ENCODE measurements at regions not wholly inside any gene's neighbourhood (a gene's known extent, or its start where the extent isn't known, plus 50 kb on each side); places are given as distances from the start of the nearest gene placed in this dataset.

- H3K27me3 ChIP-seq (ENCODE audit: low read length): no peaks in the 10 kb centered on the region
- DNase-seq: no peak
- ATAC-seq: no peak
- intact Hi-C loops (cut with micrococcal nuclease): no loop called here
- H3K79me2 ChIP-seq (ENCODE audit: low read length): no peaks in the 10 kb centered on the region
- H3K27ac ChIP-seq (ENCODE audit: low read length): no peak overlapping the region
- H3K36me3 ChIP-seq (ENCODE audit: low read depth, low read length): no peaks in the 10 kb centered on the region
- H3K4me3 ChIP-seq (ENCODE audit: low read length): no peak overlapping the region
- ChIA-PET POLR2A (ENCODE audit: unreplicated experiment) (no interaction called here), CTCF (no interaction called here)
- no peaks in the 10 kb centered on the region for H4K20me1 ChIP-seq (ENCODE audit: low read length)
- H2AFZ ChIP-seq (ENCODE audit: low read length): no peak overlapping the region
- no peak overlapping the region for H3K4me2 ChIP-seq (ENCODE audit: low read length)
- no peaks in the 10 kb centered on the region for H3F3A ChIP-seq (ENCODE audit: low read length, unreplicated experiment)
- no peak overlapping the region for H3K9ac ChIP-seq (ENCODE audit: low read length)
- BruUV-seq (replicated peaks): no TSS peak
- H3K9me2 ChIP-seq (replicated peaks; ENCODE audit: low read length): no peaks in the 10 kb centered on the region
- TF ChIP-seq CTCF (conservative IDR thresholded peaks at IDR 0.05; ENCODE audit: low read depth, low read length) (no peak), EZH2 (IDR thresholded peaks at IDR 0.05; ENCODE audit: low read length, unreplicated experiment) (no peak), EZH2phosphoT487 (IDR thresholded peaks at IDR 0.05; ENCODE audit: borderline replicate concordance, low read length) (no peak)
- H3K9me3 ChIP-seq (ENCODE audit: low read length): no peaks in the 10 kb centered on the region
- H3K4me1 ChIP-seq (ENCODE audit: insufficient read depth, low read length): no peaks in the 10 kb centered on the region
These were observed 194.0 kb upstream of the MGMT start for GRCh38 chr10:129272866-129273650.

GRCh38 chr10:129273860-129274259 lies 193.2 kb upstream of the MGMT start:
- no peak overlapping the region for H3K4me2 ChIP-seq (ENCODE audit: low read length)
- no peaks in the 10 kb centered on the region for H3K9me3 ChIP-seq (ENCODE audit: low read length)
- ATAC-seq (no peak), DNase-seq (no peak)
- no peaks in the 10 kb centered on the region for H3F3A ChIP-seq (ENCODE audit: low read length, unreplicated experiment)
- H3K36me3 ChIP-seq (ENCODE audit: low read depth, low read length): no peaks in the 10 kb centered on the region
- ChIA-PET CTCF (no interaction called here), POLR2A (ENCODE audit: unreplicated experiment) (no interaction called here)
- intact Hi-C loops (cut with micrococcal nuclease): no loop called here
- TF ChIP-seq CTCF (conservative IDR thresholded peaks at IDR 0.05; ENCODE audit: low read depth, low read length) (no peak), EZH2 (IDR thresholded peaks at IDR 0.05; ENCODE audit: low read length, unreplicated experiment) (no peak), EZH2phosphoT487 (IDR thresholded peaks at IDR 0.05; ENCODE audit: borderline replicate concordance, low read length) (no peak)
- H3K4me1 ChIP-seq (ENCODE audit: insufficient read depth, low read length): no peaks in the 10 kb centered on the region
- H3K79me2 ChIP-seq (ENCODE audit: low read length): no peaks in the 10 kb centered on the region
- no peaks in the 10 kb centered on the region for H3K9me2 ChIP-seq (replicated peaks; ENCODE audit: low read length)
- H3K4me3 ChIP-seq (ENCODE audit: low read length): no peak overlapping the region
- H3K27me3 ChIP-seq (ENCODE audit: low read length): no peaks in the 10 kb centered on the region
- no peak overlapping the region for H3K9ac ChIP-seq (ENCODE audit: low read length)
- H3K27ac ChIP-seq (ENCODE audit: low read length): no peak overlapping the region
- no TSS peak for BruUV-seq (replicated peaks)
- H2AFZ ChIP-seq (ENCODE audit: low read length): no peak overlapping the region
- no peaks in the 10 kb centered on the region for H4K20me1 ChIP-seq (ENCODE audit: low read length)

GRCh38 chr10:129274748-129275474 lies 192.1 kb upstream of the MGMT start:
- no peak for ATAC-seq
- Histone ChIP-seq H3K27me3 (ENCODE audit: low read length) (no peaks in the 10 kb centered on the region), H3K9me3 (ENCODE audit: low read length) (no peaks in the 10 kb centered on the region)

More at GRCh38 chr10:129274748-129275474, 192.1 kb upstream of the MGMT start:
- H3K36me3 ChIP-seq (ENCODE audit: low read depth, low read length): no peaks in the 10 kb centered on the region
- TF ChIP-seq EZH2 (IDR thresholded peaks at IDR 0.05; ENCODE audit: low read length, unreplicated experiment) (no peak), EZH2phosphoT487 (IDR thresholded peaks at IDR 0.05; ENCODE audit: borderline replicate concordance, low read length) (no peak), CTCF (conservative IDR thresholded peaks at IDR 0.05; ENCODE audit: low read depth, low read length) (no peak)
- no peak overlapping the region for H3K4me2 ChIP-seq (ENCODE audit: low read length)
- ChIA-PET POLR2A (ENCODE audit: unreplicated experiment) (no interaction called here), CTCF (no interaction called here)
- no peaks in the 10 kb centered on the region for H3K9me2 ChIP-seq (replicated peaks; ENCODE audit: low read length)
- no peak overlapping the region for H3K4me3 ChIP-seq (ENCODE audit: low read length)
- intact Hi-C loops (cut with micrococcal nuclease): no loop called here
- no peaks in the 10 kb centered on the region for H3K4me1 ChIP-seq (ENCODE audit: insufficient read depth, low read length)
- H3K79me2 ChIP-seq (ENCODE audit: low read length): no peaks in the 10 kb centered on the region
- DNase-seq: no peak
- no peaks in the 10 kb centered on the region for H4K20me1 ChIP-seq (ENCODE audit: low read length)
- no peak overlapping the region for H3K27ac ChIP-seq (ENCODE audit: low read length)
- H3F3A ChIP-seq (ENCODE audit: low read length, unreplicated experiment): no peaks in the 10 kb centered on the region
- no TSS peak for BruUV-seq (replicated peaks)
- H3K9ac ChIP-seq (ENCODE audit: low read length): no peak overlapping the region
- no peak overlapping the region for H2AFZ ChIP-seq (ENCODE audit: low read length)

All from PC-3 (cell line).